SU-DHL-6 (cell line): ENCODE measurements at regions not wholly inside any gene's neighbourhood (a gene's known extent, or its start where the extent isn't known, plus 50 kb on each side); places are given as distances from the start of the nearest gene placed in this dataset.

Experiments used
- EZH2phosphoT487 ChIP-seq: fragments of 200-600 bp; sonication (generic), shearing (Covaris generic); conservative IDR thresholded peaks from 2 replicates; pipeline ENCODE4 v1.6.1; 2018; ENCODE audit warnings: mild to moderate bottlenecking, antibody characterized with exemption, low read length, moderate library complexity, mixed read lengths
- TF ChIP-seq, protein P1 (sequence below): fragments of 200-600 bp; sonication (generic); IDR thresholded peaks from one replicate; pipeline ENCODE4 v1.5.1; 2017; ENCODE audit warnings: antibody characterized with exemption, mild to moderate bottlenecking, low read length, moderate library complexity; ENCODE audit not compliant: insufficient read depth, poor library complexity, severe bottlenecking

GRCh38 chr3:31481697-31482096 lies 51.0 kb upstream of the STT3B start:
- TF ChIP-seq, protein P1, sequence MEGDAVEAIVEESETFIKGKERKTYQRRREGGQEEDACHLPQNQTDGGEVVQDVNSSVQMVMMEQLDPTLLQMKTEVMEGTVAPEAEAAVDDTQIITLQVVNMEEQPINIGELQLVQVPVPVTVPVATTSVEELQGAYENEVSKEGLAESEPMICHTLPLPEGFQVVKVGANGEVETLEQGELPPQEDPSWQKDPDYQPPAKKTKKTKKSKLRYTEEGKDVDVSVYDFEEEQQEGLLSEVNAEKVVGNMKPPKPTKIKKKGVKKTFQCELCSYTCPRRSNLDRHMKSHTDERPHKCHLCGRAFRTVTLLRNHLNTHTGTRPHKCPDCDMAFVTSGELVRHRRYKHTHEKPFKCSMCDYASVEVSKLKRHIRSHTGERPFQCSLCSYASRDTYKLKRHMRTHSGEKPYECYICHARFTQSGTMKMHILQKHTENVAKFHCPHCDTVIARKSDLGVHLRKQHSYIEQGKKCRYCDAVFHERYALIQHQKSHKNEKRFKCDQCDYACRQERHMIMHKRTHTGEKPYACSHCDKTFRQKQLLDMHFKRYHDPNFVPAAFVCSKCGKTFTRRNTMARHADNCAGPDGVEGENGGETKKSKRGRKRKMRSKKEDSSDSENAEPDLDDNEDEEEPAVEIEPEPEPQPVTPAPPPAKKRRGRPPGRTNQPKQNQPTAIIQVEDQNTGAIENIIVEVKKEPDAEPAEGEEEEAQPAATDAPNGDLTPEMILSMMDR = no peak
- TF ChIP-seq EZH2phosphoT487 = no peak
